GM12875 (cell line): ENCODE measurements at regions not wholly inside any gene's neighbourhood (a gene's known extent, or its start where the extent isn't known, plus 50 kb on each side); places are given as distances from the start of the nearest gene placed in this dataset.

Experiments used
- H3K4me3 ChIP-seq: one replicate; pipeline ENCODE4 v1.5.1; 2011; ENCODE audit warnings: low read depth, low read length, control low read depth
- TF ChIP-seq, protein P1 (sequence below): IDR thresholded peaks from 2 replicates; pipeline ENCODE4 v1.5.1; 2011; ENCODE audit warnings: low read depth, mild to moderate bottlenecking, control low read depth, inconsistent platforms, low read length, moderate library complexity, borderline replicate concordance; ENCODE audit not compliant: insufficient read depth

DNA sequence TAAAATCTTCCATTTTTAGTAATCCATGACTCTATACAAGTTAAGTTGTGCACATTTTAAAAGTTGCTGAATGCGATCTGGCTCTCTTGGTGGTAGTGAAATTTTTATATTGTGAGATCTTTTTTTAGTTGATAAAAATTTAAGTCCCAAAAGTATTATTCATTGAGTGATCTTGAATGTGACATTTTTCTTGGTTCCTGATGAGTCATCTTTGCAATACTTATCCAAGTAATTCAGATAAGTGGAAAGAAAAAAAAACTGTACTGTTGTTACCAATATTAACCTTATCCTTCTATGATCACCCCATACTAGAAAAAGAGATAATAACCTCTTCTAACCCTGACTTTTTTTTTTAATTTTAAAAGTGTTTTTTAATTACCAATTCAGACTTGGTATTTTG lies 601.3 kb downstream of the PSAT1 start:
- TF ChIP-seq, protein P1, sequence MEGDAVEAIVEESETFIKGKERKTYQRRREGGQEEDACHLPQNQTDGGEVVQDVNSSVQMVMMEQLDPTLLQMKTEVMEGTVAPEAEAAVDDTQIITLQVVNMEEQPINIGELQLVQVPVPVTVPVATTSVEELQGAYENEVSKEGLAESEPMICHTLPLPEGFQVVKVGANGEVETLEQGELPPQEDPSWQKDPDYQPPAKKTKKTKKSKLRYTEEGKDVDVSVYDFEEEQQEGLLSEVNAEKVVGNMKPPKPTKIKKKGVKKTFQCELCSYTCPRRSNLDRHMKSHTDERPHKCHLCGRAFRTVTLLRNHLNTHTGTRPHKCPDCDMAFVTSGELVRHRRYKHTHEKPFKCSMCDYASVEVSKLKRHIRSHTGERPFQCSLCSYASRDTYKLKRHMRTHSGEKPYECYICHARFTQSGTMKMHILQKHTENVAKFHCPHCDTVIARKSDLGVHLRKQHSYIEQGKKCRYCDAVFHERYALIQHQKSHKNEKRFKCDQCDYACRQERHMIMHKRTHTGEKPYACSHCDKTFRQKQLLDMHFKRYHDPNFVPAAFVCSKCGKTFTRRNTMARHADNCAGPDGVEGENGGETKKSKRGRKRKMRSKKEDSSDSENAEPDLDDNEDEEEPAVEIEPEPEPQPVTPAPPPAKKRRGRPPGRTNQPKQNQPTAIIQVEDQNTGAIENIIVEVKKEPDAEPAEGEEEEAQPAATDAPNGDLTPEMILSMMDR = no peak
- H3K4me3 ChIP-seq = no peak overlapping the region

DNA sequence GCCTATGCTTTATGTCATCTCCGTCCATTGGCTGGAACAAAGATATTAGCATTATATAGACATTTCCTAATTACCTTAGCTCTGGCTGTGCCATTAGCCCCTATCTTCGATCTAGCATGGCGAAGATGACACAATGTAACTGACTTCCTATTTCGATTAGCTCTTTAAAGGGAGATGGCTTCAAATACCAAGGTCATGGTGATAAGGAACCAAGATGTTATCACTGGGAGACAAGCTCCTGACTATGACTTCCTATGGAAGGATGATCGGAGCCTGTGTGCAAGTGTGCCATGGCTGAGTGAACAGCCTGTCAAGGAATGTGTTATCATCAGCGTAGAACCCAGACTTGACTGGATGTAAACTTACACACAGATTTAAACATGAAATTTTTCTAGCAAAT lies 602.1 kb downstream of the PSAT1 start:
- H3K4me3 ChIP-seq = no peak overlapping the region
- TF ChIP-seq, protein P1 = no peak

DNA sequence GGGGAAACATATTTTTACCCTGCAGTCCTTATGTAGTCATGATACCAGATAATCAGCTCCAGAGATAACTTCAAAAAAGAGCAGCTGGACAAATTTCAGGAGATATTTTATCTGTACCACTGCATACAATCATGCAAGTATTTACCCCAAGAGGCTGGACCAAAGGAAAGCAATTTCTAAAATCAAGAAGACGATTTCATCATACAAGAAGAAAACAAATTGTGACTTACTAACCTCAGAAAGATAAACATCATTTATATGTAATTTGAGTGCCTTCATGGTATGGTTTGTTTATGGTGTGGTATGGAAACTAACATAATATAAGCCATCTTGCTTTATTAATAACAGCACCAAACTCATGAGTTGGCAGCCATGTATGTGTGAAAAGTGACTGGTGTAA lies 603.6 kb downstream of the PSAT1 start:
- H3K4me3 ChIP-seq = no peak overlapping the region
- TF ChIP-seq, protein P1 = no peak

DNA sequence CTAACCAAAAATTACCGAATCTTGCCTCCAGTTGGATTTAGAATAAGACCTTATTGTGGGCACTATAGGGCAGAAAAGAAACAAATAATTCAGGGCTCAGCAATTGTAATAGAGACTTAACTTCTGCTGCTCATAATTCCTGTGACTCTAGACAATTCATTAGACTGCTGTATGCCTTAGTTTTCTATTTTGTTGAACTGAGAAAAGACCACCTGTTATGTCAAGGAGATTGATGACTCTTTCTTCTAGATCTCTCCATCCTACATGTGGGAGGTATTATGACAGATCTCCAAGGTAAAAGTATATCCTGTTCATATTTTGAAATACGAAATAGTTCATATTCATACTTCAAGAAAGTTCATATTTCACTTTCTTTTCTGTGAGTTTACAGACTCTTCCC lies 605.1 kb downstream of the PSAT1 start:
- TF ChIP-seq, protein P1 = no peak
- H3K4me3 ChIP-seq = no peak overlapping the region

DNA sequence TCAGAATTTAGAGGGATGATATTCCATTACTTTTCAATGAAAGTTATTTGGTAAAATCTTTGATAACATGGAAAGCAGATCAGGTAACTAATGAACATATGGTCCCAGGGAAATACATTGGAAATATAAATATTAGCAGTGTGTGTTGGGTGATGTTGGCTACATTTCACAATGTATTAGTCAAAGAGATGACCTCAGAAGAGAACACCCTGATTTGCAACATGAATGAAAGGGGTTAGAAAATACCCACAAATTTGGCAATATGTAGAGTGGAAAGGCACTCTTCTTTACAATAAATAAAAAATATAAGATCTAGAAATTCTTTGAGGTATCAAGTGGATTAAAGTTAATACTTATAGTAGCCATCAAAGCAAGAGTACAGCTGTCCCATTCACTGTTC lies 606.7 kb downstream of the PSAT1 start:
- TF ChIP-seq, protein P1 = no peak
- no peak overlapping the region for H3K4me3 ChIP-seq

GRCh38 chr9:78904686-78905085 lies 607.8 kb downstream of the PSAT1 start:
- H3K4me3 ChIP-seq = no peak overlapping the region
- TF ChIP-seq, protein P1 = no peak

DNA sequence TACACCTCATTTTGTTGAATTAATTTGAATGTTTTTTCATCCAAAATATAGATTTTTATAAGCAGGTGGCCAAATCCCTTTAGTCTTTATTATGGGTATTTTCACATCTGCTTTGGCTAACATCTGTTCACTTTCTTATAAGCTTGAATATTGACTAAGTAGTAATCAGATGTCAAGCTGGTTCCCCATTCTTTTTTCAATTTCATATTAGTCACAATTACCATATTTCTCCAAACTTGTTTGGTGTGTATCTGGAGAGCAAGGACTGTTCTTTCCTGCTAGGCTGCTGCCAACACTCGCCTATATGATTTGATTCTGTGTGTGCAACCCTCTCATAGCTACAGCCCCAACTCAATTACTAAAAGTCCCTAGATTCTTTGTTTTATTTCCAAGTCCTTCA lies 608.5 kb downstream of the PSAT1 start:
- no peak overlapping the region for H3K4me3 ChIP-seq
- TF ChIP-seq, protein P1 = no peak
